ENCODE measurements at regions not wholly inside any gene's neighbourhood (a gene's known extent, or its start where the extent isn't known, plus 50 kb on each side); places are given as distances from the start of the nearest gene placed in this dataset.

- TF ChIP-seq CTCF (conservative IDR thresholded peaks at IDR 0.05; ENCODE audit: low read length) (no peak), EZH2phosphoT487 (IDR thresholded peaks at IDR 0.05; ENCODE audit: borderline replicate concordance) (no peak)
Measured at GRCh38 chr6:26230351-26230750, 134.6 kb upstream of the BTN3A2 start.
